IPS-18a (cell line): ENCODE measurements at regions not wholly inside any gene's neighbourhood (a gene's known extent, or its start where the extent isn't known, plus 50 kb on each side); places are given as distances from the start of the nearest gene placed in this dataset.

Experiments
- H3K27ac ChIP-seq: one replicate; pipeline ENCODE4 v1.5.1; 2013; ENCODE audit warnings: low read length
- H3K27me3 ChIP-seq: one replicate; pipeline ENCODE4 v1.6.1; 2013; ENCODE audit warnings: mild to moderate bottlenecking, low read length; ENCODE audit not compliant: control insufficient read depth, insufficient read depth
- H3K36me3 ChIP-seq: one replicate; pipeline ENCODE4 v1.6.1; 2013; ENCODE audit warnings: low read depth, low read length; ENCODE audit not compliant: control insufficient read depth
- H3K4me1 ChIP-seq: one replicate; pipeline ENCODE4 v1.6.1; 2013; ENCODE audit warnings: low read depth, low read length; ENCODE audit not compliant: control insufficient read depth
- H3K4me3 ChIP-seq: one replicate; pipeline ENCODE4 v1.5.1; 2013; ENCODE audit warnings: low read length
- H3K9ac ChIP-seq: one replicate; pipeline ENCODE4 v1.6.1; 2013; ENCODE audit warnings: mild to moderate bottlenecking, low read length, moderate library complexity
- H3K9me3 ChIP-seq: one replicate; pipeline ENCODE4 v1.6.1; 2013; ENCODE audit warnings: low read depth, low read length; ENCODE audit not compliant: control insufficient read depth

DNA sequence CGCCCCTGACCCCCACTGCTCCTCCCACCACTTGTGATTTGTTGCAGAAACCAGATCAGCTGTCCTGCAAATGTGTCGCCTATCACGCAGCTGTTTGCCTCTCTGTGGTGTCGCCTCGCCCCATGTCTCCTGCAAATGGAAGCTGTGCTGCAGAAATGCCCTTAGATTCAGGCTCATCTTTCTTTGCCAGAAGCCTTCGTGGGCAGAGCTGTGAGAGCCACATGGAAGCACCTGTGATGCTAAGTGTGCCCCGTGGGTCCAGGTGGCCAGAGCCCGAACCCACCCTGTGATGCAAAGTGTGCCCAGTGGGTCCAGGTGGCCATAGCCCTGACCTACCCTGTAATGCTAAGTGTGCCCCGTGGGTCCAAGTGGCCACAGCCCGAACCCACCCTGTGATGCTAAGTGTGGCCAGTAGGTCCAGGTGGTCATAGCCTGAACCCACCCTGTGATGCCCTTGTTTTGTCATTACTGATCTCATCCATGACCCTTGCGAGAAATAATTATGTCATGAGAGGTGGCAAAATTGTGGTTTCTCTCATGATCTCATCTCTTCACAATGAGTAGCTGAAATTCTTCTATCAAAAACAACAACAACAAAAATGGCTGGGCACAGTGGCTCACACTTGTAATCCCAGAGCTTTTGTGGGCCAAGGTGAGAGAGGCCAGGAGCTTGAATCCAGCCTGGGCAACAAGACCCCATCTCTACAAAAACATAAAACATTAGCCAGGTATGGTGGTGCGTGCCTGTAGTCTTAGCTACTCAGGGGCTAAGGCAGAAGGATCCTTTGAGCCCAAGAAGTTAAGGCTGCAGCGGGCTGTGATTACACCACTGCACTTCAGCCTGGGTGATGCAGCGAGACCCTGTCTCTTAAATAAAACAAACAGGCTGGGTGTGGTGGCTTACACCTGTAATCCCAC lies 187.4 kb downstream of the GOLGA6L6 start:
- Histone ChIP-seq H3K4me1 (no peaks in the 10 kb centered on the region), H3K9ac (no peak overlapping the region), H3K27ac (no peak overlapping the region), H3K9me3 (peaks cover 40% of the 10 kb centered on the region), H3K27me3 (no peaks in the 10 kb centered on the region), H3K4me3 (no peak overlapping the region), H3K36me3 (no peaks in the 10 kb centered on the region)

DNA sequence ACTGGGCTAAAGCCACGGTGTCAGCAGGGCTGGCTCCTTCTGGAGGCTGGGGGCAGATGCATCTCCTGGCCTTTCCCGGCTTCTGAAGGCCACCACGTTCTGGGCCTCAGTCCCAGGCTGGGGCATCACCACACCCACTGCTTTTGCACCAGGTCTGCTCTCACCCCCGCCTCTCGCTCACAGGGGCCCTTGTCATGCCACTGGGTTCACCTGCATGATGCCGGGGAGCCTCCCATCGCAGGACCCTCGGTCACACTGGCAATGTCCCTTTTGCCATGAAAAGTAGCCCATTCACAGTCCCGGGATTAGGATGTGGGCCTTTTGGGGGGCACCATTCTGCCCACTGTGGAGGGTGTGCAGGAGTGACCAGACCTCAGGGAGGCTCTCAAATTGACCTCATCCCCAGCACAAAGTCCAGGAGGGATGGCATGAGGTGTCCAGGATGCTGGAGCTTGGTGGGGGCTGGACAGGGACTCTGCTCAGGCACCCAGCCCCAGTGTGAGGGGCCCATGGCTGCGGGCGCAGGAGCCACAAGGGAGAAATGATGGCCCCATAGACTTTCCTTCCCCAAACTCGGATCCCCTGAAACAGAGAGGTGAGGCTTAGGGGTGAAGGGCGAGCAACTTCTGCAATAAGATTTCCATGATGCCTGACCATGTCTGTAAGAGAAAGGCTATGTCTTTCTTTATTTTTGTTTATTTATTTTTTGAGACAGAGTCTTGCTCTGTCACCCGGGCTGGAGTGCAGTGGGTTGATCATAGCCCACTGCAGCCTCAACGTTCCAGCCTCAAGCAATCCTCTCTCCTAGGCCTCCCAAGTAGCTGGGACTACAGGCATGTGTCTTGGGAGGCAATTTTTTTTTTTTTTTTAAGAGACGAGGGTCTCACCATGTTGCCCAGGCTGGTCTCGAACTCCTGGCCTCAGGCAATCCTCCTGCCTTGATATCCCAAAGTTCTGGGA lies 189.1 kb downstream of the GOLGA6L6 start:
- H3K9me3 ChIP-seq, result peaks cover 53% of the 10 kb centered on the region
- no peak overlapping the region for H3K4me3 ChIP-seq
- no peaks in the 10 kb centered on the region for H3K4me1 ChIP-seq
- H3K27me3 ChIP-seq, result no peaks in the 10 kb centered on the region
- no peak overlapping the region for H3K27ac ChIP-seq
- H3K9ac ChIP-seq, result no peak overlapping the region
- no peaks in the 10 kb centered on the region for H3K36me3 ChIP-seq

DNA sequence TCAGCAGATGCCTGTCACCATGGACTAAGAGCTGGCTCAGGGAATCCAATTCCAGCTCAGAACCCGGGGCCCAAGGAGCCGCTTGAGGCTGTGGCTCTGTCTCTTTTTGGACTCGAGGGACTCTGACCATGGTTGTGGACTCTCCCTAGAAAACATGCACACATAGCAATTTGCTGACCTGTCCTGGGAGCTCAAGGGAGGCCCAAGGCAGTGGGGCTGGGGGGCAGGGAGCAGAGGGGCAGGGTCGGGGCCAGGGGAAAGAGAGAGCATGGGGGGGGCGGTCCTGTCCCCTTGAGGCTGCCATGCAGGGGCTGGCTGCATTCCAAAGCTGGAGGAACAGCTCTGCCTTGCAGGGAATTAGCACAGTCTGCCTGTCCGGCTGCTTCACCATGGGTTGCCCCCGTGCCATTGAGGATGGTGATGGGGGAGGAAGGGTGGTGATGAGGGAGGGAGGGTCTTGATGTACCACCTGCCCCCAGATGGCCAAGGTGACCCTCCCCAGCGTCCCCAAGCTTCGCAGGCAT lies 190.1 kb downstream of the GOLGA6L6 start:
- H3K27ac ChIP-seq, result no peak overlapping the region
- peaks cover 61% of the 10 kb centered on the region for H3K9me3 ChIP-seq
- no peaks in the 10 kb centered on the region for H3K4me1 ChIP-seq
- H3K27me3 ChIP-seq, result no peaks in the 10 kb centered on the region
- no peak overlapping the region for H3K4me3 ChIP-seq
- no peak overlapping the region for H3K9ac ChIP-seq
- no peaks in the 10 kb centered on the region for H3K36me3 ChIP-seq

DNA sequence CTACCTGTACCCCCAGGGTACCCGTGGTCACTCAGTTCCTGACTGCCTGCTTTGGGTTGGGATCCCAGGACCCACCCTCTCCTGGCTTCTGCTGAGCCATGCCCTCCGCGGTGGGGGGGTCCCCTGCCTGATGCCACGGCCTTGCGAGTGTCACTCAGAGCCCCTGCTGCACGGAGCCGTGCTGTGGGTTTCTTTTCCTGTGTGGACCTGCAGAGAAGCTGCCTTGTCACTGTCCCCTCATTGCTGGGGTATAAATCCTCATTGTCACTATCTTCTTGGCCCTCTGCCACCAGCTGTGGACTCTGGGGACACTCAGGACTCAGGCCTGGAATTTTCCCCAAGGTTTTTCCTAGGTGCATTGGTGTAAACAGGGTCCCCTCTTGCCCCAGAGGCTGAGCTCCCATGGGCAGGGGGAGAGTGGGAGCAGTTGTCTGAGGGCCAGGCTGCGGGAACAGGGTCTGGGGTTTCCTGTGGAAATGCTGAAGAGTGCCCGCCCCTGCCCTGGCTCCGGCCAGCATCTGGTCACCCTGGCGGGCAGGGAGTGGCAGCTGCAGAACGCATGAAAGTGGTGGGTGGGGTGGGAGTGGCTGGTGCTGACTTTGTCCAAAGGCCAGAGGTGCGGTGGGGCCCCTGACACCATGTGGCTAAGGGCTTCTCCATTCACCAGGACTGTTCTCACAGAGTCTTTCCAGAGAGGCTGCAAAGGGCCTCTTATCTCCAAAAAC lies 191.7 kb downstream of the GOLGA6L6 start:
- peaks cover 75% of the 10 kb centered on the region for H3K9me3 ChIP-seq
- H3K4me3 ChIP-seq, result no peak overlapping the region
- no peak overlapping the region for H3K27ac ChIP-seq
- no peak overlapping the region for H3K9ac ChIP-seq
- H3K27me3 ChIP-seq, result no peaks in the 10 kb centered on the region
- no peaks in the 10 kb centered on the region for H3K4me1 ChIP-seq
- H3K36me3 ChIP-seq, result no peaks in the 10 kb centered on the region

DNA sequence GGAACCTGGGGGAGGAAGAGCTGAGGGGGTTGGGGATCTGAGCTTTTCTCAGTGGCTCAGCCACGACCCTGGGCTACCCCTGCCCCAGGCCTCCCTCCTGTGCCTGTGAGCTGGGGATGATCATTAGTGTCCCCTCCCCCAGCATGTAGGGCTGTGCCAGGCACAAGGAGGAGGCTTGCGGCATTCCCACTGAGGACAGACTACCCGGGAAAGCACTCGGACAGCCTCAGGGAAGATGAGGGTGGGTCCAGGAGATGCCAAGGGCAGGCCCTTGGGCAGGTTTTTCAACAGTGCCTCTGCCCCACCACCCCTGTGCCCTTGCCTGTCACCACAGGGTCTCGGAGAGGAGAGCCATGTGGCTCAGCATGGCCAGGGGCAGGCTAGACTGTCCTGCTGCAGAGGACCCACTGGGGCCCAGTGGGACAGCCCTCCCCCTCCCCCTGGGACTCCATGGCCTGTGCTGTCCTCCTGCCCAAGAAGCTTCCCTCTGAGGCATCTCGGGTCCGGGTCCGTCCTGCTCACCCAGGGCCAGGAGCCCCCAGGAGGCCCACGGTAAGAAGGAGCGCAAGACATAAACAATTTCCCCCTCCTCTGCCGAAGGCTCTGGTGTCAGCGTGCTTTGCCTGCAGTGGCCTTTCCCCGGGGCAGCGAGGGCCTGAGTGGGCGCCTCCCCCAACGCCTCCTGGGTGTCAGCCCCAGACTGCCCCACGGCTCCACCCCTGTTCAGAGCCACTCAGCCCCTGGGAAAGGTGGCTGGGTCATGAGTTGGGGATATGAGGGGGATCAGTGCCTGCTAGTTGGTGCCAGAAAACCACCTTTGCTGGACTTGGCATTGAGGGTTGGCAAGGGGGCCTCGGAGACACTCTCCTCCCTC lies 192.5 kb downstream of the GOLGA6L6 start:
- no peak overlapping the region for H3K9ac ChIP-seq
- H3K27me3 ChIP-seq, result no peaks in the 10 kb centered on the region
- peaks cover 78% of the 10 kb centered on the region for H3K9me3 ChIP-seq

DNA sequence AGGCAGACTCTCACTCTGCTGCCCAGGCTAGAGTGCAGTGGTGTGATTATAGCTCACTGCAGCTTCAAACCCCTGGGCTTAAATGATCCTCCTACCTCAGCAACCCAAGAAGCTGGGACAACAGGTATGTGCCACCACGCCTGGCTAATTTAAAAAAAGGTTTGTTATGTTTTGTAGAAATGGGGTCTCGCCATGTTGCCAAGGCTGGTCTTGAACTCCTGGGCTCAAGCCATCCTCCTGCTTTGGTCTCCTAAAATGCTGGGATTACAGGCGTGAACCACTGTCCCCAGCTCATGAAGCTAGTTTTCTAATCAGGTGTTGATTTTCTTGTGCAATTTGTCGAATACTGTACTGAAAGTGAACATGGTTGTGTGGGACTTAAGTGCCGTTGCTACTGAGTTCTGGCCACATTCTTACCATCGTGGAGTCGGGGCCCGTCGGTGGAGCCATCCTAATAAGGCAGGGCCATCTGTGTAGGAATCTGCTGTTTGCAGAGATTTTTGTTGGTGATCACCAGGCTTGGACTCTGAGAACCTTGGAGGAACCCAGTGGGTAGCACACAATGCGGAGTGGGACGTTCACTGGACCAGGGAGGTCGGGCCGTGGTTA lies 193.2 kb downstream of the GOLGA6L6 start:
- Histone ChIP-seq H3K9me3 (peaks cover 71% of the 10 kb centered on the region), H3K4me3 (no peak overlapping the region), H3K4me1 (no peaks in the 10 kb centered on the region), H3K27me3 (no peaks in the 10 kb centered on the region), H3K36me3 (no peaks in the 10 kb centered on the region), H3K9ac (no peak overlapping the region), H3K27ac (no peak overlapping the region)

More for the DNA sequence above, 192.5 kb downstream of the GOLGA6L6 start:
- Histone ChIP-seq H3K4me1 (no peaks in the 10 kb centered on the region), H3K36me3 (no peaks in the 10 kb centered on the region), H3K27ac (no peak overlapping the region), H3K4me3 (no peak overlapping the region)

DNA sequence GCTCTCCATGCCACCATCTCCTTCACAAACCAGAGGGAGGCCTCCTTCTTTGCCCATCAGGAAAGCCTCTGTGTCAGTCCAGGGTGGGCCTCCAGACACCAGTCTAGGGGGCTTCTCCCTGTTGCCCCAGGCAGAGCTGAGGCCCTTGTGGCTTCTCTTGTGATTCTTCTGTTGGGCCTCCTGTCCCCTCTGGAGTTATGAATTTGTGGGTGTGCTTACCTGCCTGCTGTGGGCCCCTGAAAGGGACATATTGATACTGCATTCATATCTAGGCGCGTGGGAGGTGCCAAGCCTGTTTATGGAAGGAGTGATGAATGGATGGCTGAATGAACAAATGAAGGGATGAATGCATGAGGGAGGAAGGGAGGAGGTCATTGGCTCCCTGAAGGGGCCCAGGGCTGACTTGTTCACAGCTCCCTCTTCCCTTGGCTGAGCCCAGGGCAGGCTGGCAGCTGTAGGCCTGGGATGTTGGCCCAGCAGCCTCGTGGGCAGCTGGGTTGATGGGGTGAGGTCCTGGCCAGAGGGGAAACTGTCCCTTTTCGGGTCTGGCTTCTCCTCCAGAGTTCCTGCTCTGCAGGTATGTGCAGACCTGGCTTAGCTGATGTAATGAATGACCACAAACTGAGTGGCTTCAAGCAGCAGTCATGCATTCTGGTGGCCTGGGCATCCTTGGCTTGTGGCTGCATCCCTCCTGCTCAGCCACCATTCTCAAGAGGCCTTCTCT lies 195.4 kb downstream of the GOLGA6L6 start:
- Histone ChIP-seq H3K27ac (no peak overlapping the region), H3K27me3 (no peaks in the 10 kb centered on the region), H3K4me3 (no peak overlapping the region), H3K9ac (no peak overlapping the region), H3K36me3 (no peaks in the 10 kb centered on the region), H3K4me1 (no peaks in the 10 kb centered on the region), H3K9me3 (peaks cover 61% of the 10 kb centered on the region)

DNA sequence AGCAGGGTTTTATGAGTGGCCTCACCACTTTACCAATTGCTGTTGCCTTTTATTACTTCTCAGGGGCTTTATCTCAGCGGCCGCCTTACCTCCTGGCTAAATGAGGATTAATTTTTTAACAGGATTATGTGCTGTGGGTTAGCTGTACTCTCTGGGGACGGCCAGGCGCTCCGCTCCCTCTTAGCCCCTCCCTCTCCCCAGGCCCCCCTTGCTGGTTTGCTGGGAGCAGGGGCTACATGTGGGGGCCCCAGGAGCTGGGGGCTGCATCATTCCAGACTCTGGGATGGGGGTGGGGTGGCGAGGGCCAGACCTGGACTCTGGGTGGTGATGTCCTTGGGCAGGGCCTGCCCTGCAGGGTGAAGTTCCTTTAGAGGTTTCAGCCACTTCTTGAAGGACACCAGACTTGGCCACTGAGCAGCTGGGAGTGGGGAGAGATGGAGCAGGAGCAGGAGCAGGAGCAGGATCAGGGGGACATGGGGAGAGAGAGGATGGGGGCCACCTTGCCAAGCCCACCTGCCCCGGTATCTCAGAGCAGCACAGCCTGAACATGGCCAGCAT lies 196.1 kb downstream of the GOLGA6L6 start:
- no peak overlapping the region for H3K27ac ChIP-seq
- peaks cover 69% of the 10 kb centered on the region for H3K9me3 ChIP-seq
- no peak overlapping the region for H3K4me3 ChIP-seq
- no peak overlapping the region for H3K9ac ChIP-seq
- no peaks in the 10 kb centered on the region for H3K27me3 ChIP-seq
- H3K36me3 ChIP-seq, result no peaks in the 10 kb centered on the region
- H3K4me1 ChIP-seq, result no peaks in the 10 kb centered on the region

DNA sequence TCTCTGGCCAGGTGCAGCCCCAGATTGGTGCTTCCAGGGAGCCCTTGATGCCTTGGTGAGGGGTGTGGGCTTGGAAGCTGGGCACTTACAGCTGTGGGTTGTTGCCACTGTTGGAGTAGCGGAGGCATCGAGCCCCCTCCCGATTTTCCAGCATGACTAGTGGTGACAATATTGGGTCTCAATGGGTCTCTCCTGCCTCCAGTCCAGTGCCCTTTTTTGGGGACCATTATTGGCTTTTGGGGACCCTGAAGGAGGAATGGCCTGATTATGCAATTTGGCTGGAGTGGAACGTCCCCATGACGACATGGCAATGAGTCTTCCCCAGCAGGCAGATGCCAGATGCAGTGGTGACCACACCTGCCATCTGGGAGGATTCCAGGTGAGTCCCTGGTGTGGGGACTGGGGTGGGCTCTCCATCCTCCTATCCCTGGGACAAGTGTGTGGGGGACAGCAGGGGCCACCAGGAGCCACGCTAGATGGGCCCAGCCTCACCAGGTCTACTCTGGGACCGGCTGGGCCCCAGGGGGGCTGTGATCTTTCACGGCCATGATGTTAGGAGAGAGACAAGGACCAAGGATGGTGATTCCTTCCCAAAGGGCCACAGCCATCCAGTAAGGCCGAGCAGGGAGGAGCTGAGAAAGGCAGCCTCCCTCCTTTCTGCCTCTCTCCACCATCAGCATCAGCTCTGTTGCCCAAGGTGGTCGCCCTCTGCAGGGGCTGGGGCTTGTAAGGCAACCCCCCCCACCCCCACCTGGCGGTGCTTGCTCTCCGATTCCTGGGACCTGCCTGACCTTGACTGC lies 196.8 kb downstream of the GOLGA6L6 start:
- Histone ChIP-seq H3K9me3 (peaks cover 70% of the 10 kb centered on the region), H3K9ac (no peak overlapping the region), H3K27ac (no peak overlapping the region), H3K27me3 (no peaks in the 10 kb centered on the region), H3K4me1 (no peaks in the 10 kb centered on the region), H3K36me3 (no peaks in the 10 kb centered on the region), H3K4me3 (no peak overlapping the region)
